SK-N-SH (cell line): ENCODE measurements at regions not wholly inside any gene's neighbourhood (a gene's known extent, or its start where the extent isn't known, plus 50 kb on each side); places are given as distances from the start of the nearest gene placed in this dataset.

Experiments used
- CTCF ChIA-PET: fragments of 300-600, 350-600 bp; formaldehyde crosslinking; extraction: SDS; loops from one replicate; lab custom pipeline; 2021; lab: Yijun Ruan, JAX
- POLR2A ChIA-PET: fragments of 350-600 bp; sonication (Branson Sonifier 250); formaldehyde crosslinking; extraction: SDS; loops from one replicate; lab custom pipeline; 2020; ENCODE audit warnings: antibody characterized with exemption, inconsistent platforms; lab: Yijun Ruan, JAX
- DNase-seq: peaks from one replicate; pipeline ENCODE4 v3.0.0; 2012
- H2AFZ ChIP-seq: fragments of 200-600 bp; sonication (generic); 2 replicates; pipeline ENCODE4 v1.8.1; 2016; ENCODE audit warnings: antibody characterized with exemption, mild to moderate bottlenecking, low read depth
- H3F3A ChIP-seq: fragments of 200-600 bp; sonication (generic); replicated peaks from 2 replicates; pipeline ENCODE3; 2016; ENCODE audit warnings: antibody characterized with exemption, mild to moderate bottlenecking; ENCODE audit not compliant: insufficient read depth
- H3K27ac ChIP-seq, 2 experiments: fragments of 200-500 bp in 1 of 2; fragments of 200-600 bp in 1 of 2; sonication (Bioruptor generic) in 1 of 2; sonication (generic), shearing (Covaris generic) in 1 of 2; 2 replicates each; pipeline versions ENCODE4 v1.5.1 to v1.6.1; 2014 to 2016; ENCODE audit warnings: low read depth in 2 of 2, inconsistent platforms in 1 of 2, low read length in 1 of 2, mild to moderate bottlenecking in 1 of 2, mixed read lengths in 1 of 2
- H3K27me3 ChIP-seq: fragments of 200-600 bp; sonication (generic), shearing (Covaris generic); 2 replicates; pipeline ENCODE4 v1.6.1; 2016; ENCODE audit warnings: mixed run types; ENCODE audit not compliant: insufficient read depth
- H3K36me3 ChIP-seq, 2 experiments: fragments of 200-500 bp in 1 of 2; fragments of 200-600 bp in 1 of 2; sonication (Bioruptor generic) in 1 of 2; sonication (generic) in 1 of 2; replicated peaks in 1 of 2; 2 replicates each; pipeline versions ENCODE3 to v1.5.1; 2014 to 2016; ENCODE audit warnings: low read length in 1 of 2, mild to moderate bottlenecking in 1 of 2; ENCODE audit not compliant: insufficient read depth in 2 of 2, control insufficient read depth in 1 of 2
- H3K4me1 ChIP-seq, 2 experiments: fragments of 200-500 bp in 1 of 2; fragments of 200-600 bp in 1 of 2; sonication (Bioruptor generic) in 1 of 2; sonication (generic), shearing (Covaris generic) in 1 of 2; 2 replicates each; pipeline versions ENCODE4 v1.5.1 to v1.6.1; 2014 to 2016; ENCODE audit warnings: low read depth in 1 of 2, low read length in 1 of 2, mixed run types in 1 of 2; ENCODE audit not compliant: insufficient read depth in 2 of 2, control insufficient read depth in 1 of 2
- H3K4me2 ChIP-seq: fragments of 200-600 bp; sonication (generic), shearing (Covaris generic); 2 replicates; pipeline ENCODE4 v1.6.1; 2017; ENCODE audit warnings: mixed run types
- H3K4me3 ChIP-seq, 2 experiments: fragments of 200-500 bp in 1 of 2; fragments of 200-600 bp in 1 of 2; sonication (Bioruptor generic) in 1 of 2; sonication (generic), shearing (Covaris generic) in 1 of 2; 2 replicates each; pipeline versions ENCODE4 v1.5.1 to v1.8.1; 2014 to 2016; ENCODE audit warnings: low read depth in 2 of 2, inconsistent platforms in 1 of 2, low read length in 1 of 2, mild to moderate bottlenecking in 1 of 2, mixed read lengths in 1 of 2, moderate library complexity in 1 of 2
- H3K79me2 ChIP-seq: fragments of 200-600 bp; sonication (generic); 2 replicates; pipeline ENCODE4 v1.8.1; 2017; ENCODE audit warnings: mild to moderate bottlenecking; ENCODE audit not compliant: insufficient read depth
- H3K9ac ChIP-seq: fragments of 200-600 bp; sonication (generic); 2 replicates; pipeline ENCODE4 v1.6.1; 2017; ENCODE audit warnings: mixed run types
- H3K9me2 ChIP-seq: fragments of 200-600 bp; sonication (generic); 2 replicates; pipeline ENCODE4 v1.6.1; 2017; ENCODE audit warnings: mixed run types
- H3K9me3 ChIP-seq: fragments of 200-600 bp; sonication (generic); 2 replicates; pipeline ENCODE4 v1.6.1; 2017; ENCODE audit warnings: mixed run types, mild to moderate bottlenecking, moderate library complexity
- H4K20me1 ChIP-seq: fragments of 200-600 bp; sonication (generic); 2 replicates; pipeline ENCODE4 v1.6.1; 2017; ENCODE audit warnings: mild to moderate bottlenecking, mixed run types; ENCODE audit not compliant: insufficient read depth
- EP300 ChIP-seq, 2 experiments: IDR thresholded peaks; 2 replicates each; pipeline versions ENCODE4 v1.4.0 to v1.6.1; 2012; ENCODE audit warnings: borderline replicate concordance in 1 of 2, low read depth in 1 of 2, low read length in 1 of 2
- FOSL2 ChIP-seq: IDR thresholded peaks from 2 replicates; pipeline ENCODE4 v1.4.0; 2012; ENCODE audit warnings: low read depth, mild to moderate bottlenecking, moderate library complexity, borderline replicate concordance
- FOXJ3 ChIP-seq: sonication (generic); formaldehyde crosslinking; IDR thresholded peaks from 2 replicates; pipeline ENCODE4 v1.5.1; 2020; ENCODE audit warnings: mild to moderate bottlenecking, missing genetic modification reagents
- FOXM1 ChIP-seq: IDR thresholded peaks from 2 replicates; pipeline ENCODE4 v1.4.0; 2012; ENCODE audit warnings: low read depth, mild to moderate bottlenecking
- GABPA ChIP-seq: IDR thresholded peaks from 2 replicates; pipeline ENCODE4 v1.4.0; 2012; ENCODE audit warnings: low read depth, mild to moderate bottlenecking
- GATA2 ChIP-seq: sonication (generic); formaldehyde crosslinking; IDR thresholded peaks from 2 replicates; pipeline ENCODE4 v1.5.0; 2020; ENCODE audit warnings: mild to moderate bottlenecking, missing genetic modification reagents
- MXI1 ChIP-seq: IDR thresholded peaks from 2 replicates; pipeline ENCODE4 v1.6.1; 2012; ENCODE audit warnings: mild to moderate bottlenecking, low read depth, low read length, improper control_type of control experiment
- NRF1 ChIP-seq: IDR thresholded peaks from 2 replicates; pipeline ENCODE4 v1.6.1; 2012; ENCODE audit warnings: low read depth, mild to moderate bottlenecking, low read length
- POLR2AphosphoS5 ChIP-seq: IDR thresholded peaks from 2 replicates; pipeline ENCODE4 v1.6.1; 2012; ENCODE audit warnings: low read depth, low read length
- RFX5 ChIP-seq: IDR thresholded peaks from 2 replicates; pipeline ENCODE4 v1.6.1; 2012; ENCODE audit warnings: mild to moderate bottlenecking, improper control_type of control experiment, low read length
- SIN3A ChIP-seq: IDR thresholded peaks from 2 replicates; pipeline ENCODE4 v1.6.1; 2012; ENCODE audit warnings: low read depth, mild to moderate bottlenecking, low read length, moderate library complexity, borderline replicate concordance
- TEAD4 ChIP-seq: IDR thresholded peaks from 2 replicates; pipeline ENCODE4 v1.4.0; 2012; ENCODE audit warnings: mild to moderate bottlenecking, borderline replicate concordance; ENCODE audit not compliant: insufficient read depth
- WGBS: methylation state at CpG from one replicate; pipeline ENCODE4 v1.1.6; 2017; ENCODE audit warnings: low lambda C conversion rate; 5-methylcytosine and 5-hydroxymethylcytosine counted together
- TF ChIP-seq, protein P1 (sequence below): fragments of 150-350 bp; IDR thresholded peaks from 2 replicates; pipeline ENCODE4 v1.6.1; 2016; ENCODE audit warnings: mild to moderate bottlenecking, low read depth, low read length
- TF ChIP-seq, protein P2 (sequence below): IDR thresholded peaks from 2 replicates; pipeline ENCODE4 v1.4.0; 2012; ENCODE audit warnings: low read depth, borderline replicate concordance
- TF ChIP-seq, protein P3 (sequence below): fragments of 200-600 bp; sonication (generic); IDR thresholded peaks from 2 replicates; pipeline ENCODE4 v1.6.1; 2017; ENCODE audit warnings: antibody characterized with exemption, mild to moderate bottlenecking, moderate library complexity
- TF ChIP-seq, protein P4 (sequence below): IDR thresholded peaks from 2 replicates; pipeline ENCODE4 v1.4.0; 2012; ENCODE audit warnings: low read depth, borderline replicate concordance

DNA sequence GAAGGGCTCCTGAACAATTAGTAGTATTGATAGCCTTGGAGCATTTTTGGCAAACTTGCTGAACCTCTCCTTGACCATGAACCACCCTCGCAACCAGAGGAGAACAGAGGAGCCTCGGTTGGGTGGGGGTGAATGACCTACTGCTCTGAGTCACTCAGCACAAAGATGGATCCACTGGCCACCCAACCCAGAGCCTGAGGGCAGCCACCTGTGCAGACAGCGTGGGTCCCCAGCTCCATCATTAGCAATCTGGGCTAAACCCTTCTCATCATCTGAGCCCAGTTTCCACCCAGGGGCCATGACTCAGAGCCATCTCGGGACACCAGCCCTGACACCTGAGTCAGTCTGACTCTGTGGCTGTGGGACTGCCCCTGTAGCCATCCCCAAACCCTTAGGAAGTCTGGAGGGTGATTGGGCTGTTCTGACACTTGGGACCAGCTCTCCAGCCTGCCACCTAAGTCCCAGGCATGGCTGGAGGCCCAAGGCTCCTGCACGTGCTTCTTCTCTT lies 171.8 kb upstream of the GPR26 start:
- H3F3A ChIP-seq = no peaks in the 10 kb centered on the region
- H3K4me3 ChIP-seq = no peak overlapping the region
- 6% methylated on average over 4 of the region's 5 CpGs for WGBS
- H3K4me2 ChIP-seq = no peak overlapping the region
- TF ChIP-seq, protein P1, sequence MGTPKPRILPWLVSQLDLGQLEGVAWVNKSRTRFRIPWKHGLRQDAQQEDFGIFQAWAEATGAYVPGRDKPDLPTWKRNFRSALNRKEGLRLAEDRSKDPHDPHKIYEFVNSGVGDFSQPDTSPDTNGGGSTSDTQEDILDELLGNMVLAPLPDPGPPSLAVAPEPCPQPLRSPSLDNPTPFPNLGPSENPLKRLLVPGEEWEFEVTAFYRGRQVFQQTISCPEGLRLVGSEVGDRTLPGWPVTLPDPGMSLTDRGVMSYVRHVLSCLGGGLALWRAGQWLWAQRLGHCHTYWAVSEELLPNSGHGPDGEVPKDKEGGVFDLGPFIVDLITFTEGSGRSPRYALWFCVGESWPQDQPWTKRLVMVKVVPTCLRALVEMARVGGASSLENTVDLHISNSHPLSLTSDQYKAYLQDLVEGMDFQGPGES = no peak
- TF ChIP-seq NRF1 (no peak), FOXM1 (no peak), FOXJ3 (no peak), GATA2 (no peak), RFX5 (no peak), GABPA (no peak), SIN3A (no peak), EP300 (IDR thresholded peaks at IDR 0.05; ENCODE audit: borderline replicate concordance in 1 of 2, low read depth in 1 of 2, low read length in 1 of 2) (no peak), POLR2AphosphoS5 (no peak), MXI1 (no peak), TEAD4 (no peak), FOSL2 (no peak)
- TF ChIP-seq, protein P2, sequence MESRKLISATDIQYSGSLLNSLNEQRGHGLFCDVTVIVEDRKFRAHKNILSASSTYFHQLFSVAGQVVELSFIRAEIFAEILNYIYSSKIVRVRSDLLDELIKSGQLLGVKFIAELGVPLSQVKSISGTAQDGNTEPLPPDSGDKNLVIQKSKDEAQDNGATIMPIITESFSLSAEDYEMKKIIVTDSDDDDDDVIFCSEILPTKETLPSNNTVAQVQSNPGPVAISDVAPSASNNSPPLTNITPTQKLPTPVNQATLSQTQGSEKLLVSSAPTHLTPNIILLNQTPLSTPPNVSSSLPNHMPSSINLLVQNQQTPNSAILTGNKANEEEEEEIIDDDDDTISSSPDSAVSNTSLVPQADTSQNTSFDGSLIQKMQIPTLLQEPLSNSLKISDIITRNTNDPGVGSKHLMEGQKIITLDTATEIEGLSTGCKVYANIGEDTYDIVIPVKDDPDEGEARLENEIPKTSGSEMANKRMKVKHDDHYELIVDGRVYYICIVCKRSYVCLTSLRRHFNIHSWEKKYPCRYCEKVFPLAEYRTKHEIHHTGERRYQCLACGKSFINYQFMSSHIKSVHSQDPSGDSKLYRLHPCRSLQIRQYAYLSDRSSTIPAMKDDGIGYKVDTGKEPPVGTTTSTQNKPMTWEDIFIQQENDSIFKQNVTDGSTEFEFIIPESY = no peak
- TF ChIP-seq, protein P3, sequence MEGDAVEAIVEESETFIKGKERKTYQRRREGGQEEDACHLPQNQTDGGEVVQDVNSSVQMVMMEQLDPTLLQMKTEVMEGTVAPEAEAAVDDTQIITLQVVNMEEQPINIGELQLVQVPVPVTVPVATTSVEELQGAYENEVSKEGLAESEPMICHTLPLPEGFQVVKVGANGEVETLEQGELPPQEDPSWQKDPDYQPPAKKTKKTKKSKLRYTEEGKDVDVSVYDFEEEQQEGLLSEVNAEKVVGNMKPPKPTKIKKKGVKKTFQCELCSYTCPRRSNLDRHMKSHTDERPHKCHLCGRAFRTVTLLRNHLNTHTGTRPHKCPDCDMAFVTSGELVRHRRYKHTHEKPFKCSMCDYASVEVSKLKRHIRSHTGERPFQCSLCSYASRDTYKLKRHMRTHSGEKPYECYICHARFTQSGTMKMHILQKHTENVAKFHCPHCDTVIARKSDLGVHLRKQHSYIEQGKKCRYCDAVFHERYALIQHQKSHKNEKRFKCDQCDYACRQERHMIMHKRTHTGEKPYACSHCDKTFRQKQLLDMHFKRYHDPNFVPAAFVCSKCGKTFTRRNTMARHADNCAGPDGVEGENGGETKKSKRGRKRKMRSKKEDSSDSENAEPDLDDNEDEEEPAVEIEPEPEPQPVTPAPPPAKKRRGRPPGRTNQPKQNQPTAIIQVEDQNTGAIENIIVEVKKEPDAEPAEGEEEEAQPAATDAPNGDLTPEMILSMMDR = no peak
- TF ChIP-seq, protein P4, sequence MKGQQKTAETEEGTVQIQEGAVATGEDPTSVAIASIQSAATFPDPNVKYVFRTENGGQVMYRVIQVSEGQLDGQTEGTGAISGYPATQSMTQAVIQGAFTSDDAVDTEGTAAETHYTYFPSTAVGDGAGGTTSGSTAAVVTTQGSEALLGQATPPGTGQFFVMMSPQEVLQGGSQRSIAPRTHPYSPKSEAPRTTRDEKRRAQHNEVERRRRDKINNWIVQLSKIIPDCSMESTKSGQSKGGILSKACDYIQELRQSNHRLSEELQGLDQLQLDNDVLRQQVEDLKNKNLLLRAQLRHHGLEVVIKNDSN = no peak
- H2AFZ ChIP-seq = no peak overlapping the region
- H3K4me1 ChIP-seq = no peaks in the 10 kb centered on the region
- no peaks in the 10 kb centered on the region for H3K79me2 ChIP-seq
- no peak for DNase-seq
- CTCF ChIA-PET = no interaction called here
- H3K27ac ChIP-seq = no peak overlapping the region
- POLR2A ChIA-PET = no interaction called here
- H3K9me2 ChIP-seq = no peaks in the 10 kb centered on the region
- no peaks in the 10 kb centered on the region for H4K20me1 ChIP-seq
- no peaks in the 10 kb centered on the region for H3K9me3 ChIP-seq
- H3K36me3 ChIP-seq = no peaks in the 10 kb centered on the region
- no peaks in the 10 kb centered on the region for H3K27me3 ChIP-seq
- H3K9ac ChIP-seq = no peak overlapping the region
